ENCODE measurements at regions not wholly inside any gene's neighbourhood (a gene's known extent, or its start where the extent isn't known, plus 50 kb on each side); places are given as distances from the start of the nearest gene placed in this dataset.

- no peak for TF ChIP-seq EP300 (IDR thresholded peaks at IDR 0.05; ENCODE audit: low read depth in 2 of 2, low read length in 2 of 2)
- no peak for TF ChIP-seq EP300 (CRISPR knock-in tag; IDR thresholded peaks at IDR 0.05; ENCODE audit: borderline replicate concordance)
- no peak for TF ChIP-seq ZNF282 (IDR thresholded peaks at IDR 0.05; ENCODE audit: partially characterized antibody)
- TF ChIP-seq ZNF558 (CRISPR knock-in tag; IDR thresholded peaks at IDR 0.05; ENCODE audit: borderline replicate concordance), result no peak
- TF ChIP-seq NFRKB (IDR thresholded peaks at IDR 0.05), result no peak
- no peak for TF ChIP-seq POLR2A (IDR thresholded peaks at IDR 0.05; ENCODE audit: insufficient read depth in 1 of 2, low read depth in 2 of 2, low read length in 2 of 2)
- TF ChIP-seq ZFAT (CRISPR knock-in tag; conservative IDR thresholded peaks at IDR 0.05), result no peak
- TF ChIP-seq, protein P1, sequence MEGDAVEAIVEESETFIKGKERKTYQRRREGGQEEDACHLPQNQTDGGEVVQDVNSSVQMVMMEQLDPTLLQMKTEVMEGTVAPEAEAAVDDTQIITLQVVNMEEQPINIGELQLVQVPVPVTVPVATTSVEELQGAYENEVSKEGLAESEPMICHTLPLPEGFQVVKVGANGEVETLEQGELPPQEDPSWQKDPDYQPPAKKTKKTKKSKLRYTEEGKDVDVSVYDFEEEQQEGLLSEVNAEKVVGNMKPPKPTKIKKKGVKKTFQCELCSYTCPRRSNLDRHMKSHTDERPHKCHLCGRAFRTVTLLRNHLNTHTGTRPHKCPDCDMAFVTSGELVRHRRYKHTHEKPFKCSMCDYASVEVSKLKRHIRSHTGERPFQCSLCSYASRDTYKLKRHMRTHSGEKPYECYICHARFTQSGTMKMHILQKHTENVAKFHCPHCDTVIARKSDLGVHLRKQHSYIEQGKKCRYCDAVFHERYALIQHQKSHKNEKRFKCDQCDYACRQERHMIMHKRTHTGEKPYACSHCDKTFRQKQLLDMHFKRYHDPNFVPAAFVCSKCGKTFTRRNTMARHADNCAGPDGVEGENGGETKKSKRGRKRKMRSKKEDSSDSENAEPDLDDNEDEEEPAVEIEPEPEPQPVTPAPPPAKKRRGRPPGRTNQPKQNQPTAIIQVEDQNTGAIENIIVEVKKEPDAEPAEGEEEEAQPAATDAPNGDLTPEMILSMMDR (CRISPR knock-in tag; IDR thresholded peaks at IDR 0.05), result no peak
- TF ChIP-seq TAF1 (CRISPR knock-in tag; IDR thresholded peaks at IDR 0.05), result no peak
- no peak for TF ChIP-seq NFE2L1 (CRISPR knock-in tag; IDR thresholded peaks at IDR 0.05; ENCODE audit: borderline replicate concordance)
- TF ChIP-seq JUN (CRISPR knock-in tag; IDR thresholded peaks at IDR 0.05), result no peak
- no peak for TF ChIP-seq MAX (IDR thresholded peaks at IDR 0.05)
- TF ChIP-seq ZNF275 (CRISPR knock-in tag; IDR thresholded peaks at IDR 0.05; ENCODE audit: borderline replicate concordance), result no peak
- TF ChIP-seq E2F1 (CRISPR knock-in tag; IDR thresholded peaks at IDR 0.05), result no peak
Observed at GRCh38 chr9:108074900-108075299, 585.3 kb upstream of the KLF4 start.

Measured in HepG2 (cell line).